ENCODE measurements at regions not wholly inside any gene's neighbourhood (a gene's known extent, or its start where the extent isn't known, plus 50 kb on each side); places are given as distances from the start of the nearest gene placed in this dataset.

DNA sequence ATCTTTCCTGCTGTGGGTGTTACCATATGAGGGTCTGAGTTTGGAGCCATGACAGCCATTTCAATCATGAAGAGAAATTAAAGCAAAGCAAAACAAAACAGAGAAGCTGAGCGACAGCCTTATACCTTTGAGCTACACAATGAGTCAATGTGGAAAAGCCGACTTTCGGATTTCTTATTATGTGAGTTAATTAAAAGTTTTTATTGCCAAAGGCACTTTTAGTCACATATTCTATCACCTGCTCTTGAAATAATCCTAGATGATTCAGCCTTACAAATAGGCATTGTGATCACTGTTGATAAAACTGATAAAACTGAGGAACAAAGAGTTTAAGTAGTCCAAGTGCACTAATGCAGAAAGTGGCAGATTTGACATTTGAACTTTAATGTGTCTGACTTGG, 381.9 kb upstream of the TENM4 start (continued):
- TF ChIP-seq, protein P1, sequence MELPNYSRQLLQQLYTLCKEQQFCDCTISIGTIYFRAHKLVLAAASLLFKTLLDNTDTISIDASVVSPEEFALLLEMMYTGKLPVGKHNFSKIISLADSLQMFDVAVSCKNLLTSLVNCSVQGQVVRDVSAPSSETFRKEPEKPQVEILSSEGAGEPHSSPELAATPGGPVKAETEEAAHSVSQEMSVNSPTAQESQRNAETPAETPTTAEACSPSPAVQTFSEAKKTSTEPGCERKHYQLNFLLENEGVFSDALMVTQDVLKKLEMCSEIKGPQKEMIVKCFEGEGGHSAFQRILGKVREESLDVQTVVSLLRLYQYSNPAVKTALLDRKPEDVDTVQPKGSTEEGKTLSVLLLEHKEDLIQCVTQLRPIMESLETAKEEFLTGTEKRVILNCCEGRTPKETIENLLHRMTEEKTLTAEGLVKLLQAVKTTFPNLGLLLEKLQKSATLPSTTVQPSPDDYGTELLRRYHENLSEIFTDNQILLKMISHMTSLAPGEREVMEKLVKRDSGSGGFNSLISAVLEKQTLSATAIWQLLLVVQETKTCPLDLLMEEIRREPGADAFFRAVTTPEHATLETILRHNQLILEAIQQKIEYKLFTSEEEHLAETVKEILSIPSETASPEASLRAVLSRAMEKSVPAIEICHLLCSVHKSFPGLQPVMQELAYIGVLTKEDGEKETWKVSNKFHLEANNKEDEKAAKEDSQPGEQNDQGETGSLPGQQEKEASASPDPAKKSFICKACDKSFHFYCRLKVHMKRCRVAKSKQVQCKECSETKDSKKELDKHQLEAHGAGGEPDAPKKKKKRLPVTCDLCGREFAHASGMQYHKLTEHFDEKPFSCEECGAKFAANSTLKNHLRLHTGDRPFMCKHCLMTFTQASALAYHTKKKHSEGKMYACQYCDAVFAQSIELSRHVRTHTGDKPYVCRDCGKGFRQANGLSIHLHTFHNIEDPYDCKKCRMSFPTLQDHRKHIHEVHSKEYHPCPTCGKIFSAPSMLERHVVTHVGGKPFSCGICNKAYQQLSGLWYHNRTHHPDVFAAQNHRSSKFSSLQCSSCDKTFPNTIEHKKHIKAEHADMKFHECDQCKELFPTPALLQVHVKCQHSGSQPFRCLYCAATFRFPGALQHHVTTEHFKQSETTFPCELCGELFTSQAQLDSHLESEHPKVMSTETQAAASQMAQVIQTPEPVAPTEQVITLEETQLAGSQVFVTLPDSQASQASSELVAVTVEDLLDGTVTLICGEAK (IDR thresholded peaks at IDR 0.05; ENCODE audit: borderline replicate concordance): no peak
- no peak for TF ChIP-seq YBX1 (IDR thresholded peaks at IDR 0.05)

DNA sequence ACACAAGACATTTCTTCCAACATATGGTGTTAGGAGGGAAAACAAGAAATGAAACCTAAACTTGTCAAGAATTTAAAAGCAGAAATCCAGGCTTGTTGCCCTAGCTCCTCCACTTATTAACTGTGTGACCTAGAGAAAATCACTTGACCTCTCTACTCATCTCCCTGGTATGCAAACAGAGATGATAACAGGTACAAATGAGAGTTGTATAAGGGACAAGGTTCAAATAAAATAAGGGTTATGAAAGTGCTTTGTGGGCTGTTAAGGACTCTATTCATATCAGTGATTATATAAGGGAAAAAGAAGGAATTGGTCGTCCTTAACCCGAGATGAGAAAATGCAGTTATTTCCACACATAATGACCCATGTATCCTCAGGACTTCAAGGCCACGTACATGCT, 372.7 kb upstream of the TENM4 start:
- Histone ChIP-seq H3K9me3 (replicated peaks; ENCODE audit: control insufficient read depth, insufficient read depth, low read length) (no peaks in the 10 kb centered on the region), H3K27ac (ENCODE audit: control insufficient read depth, insufficient read depth) (no peak overlapping the region), H3K4me1 (ENCODE audit: control insufficient read depth, insufficient read depth, low read length) (no peaks in the 10 kb centered on the region), H4K20me1 (ENCODE audit: control insufficient read depth, insufficient read depth) (no peaks in the 10 kb centered on the region), H3K9ac (ENCODE audit: control insufficient read depth, insufficient read depth, low read length) (no peak overlapping the region), H3K4me3 (no peak overlapping the region), H3K36me3 (ENCODE audit: control insufficient read depth in 2 of 2, insufficient read depth in 2 of 2, low read length in 1 of 2) (no peaks in the 10 kb centered on the region), H3K27me3 (replicated peaks in 1 of 2; ENCODE audit: control insufficient read depth in 2 of 2, insufficient read depth in 2 of 2, low read length in 1 of 2) (no peaks in the 10 kb centered on the region), H3K4me2 (ENCODE audit: control insufficient read depth, insufficient read depth) (no peak overlapping the region), H3K79me2 (ENCODE audit: control insufficient read depth, insufficient read depth, low read length) (no peaks in the 10 kb centered on the region), H2AFZ (ENCODE audit: control insufficient read depth, low read depth, low read length) (no peak overlapping the region)
- ATAC-seq (no peak), FAIRE-seq (no peak), DNase-seq (ENCODE audit: low read depth, low spot score) (no peak)
- BruUV-seq (replicated peaks): no TSS peak
- POLR2A ChIA-PET: no interaction called here
- CTCF ChIA-PET: no interaction called here
- WGBS (ENCODE audit: insufficient coverage, insufficient replicate concordance, low lambda C conversion rate, missing lambda C conversion rate): 17% methylated on average over 3 of the region's 3 CpGs
- in situ Hi-C loops (cut with MboI) (no loop called here), intact Hi-C loops (cut with micrococcal nuclease; ENCODE audit: unreplicated experiment) (no loop called here)
- SMC1A ChIA-PET (ENCODE audit: uncharacterized antibody, unreplicated experiment): no interaction called here
- RAD21 ChIA-PET (ENCODE audit: unreplicated experiment): no interaction called here
- TF ChIP-seq, protein P2, sequence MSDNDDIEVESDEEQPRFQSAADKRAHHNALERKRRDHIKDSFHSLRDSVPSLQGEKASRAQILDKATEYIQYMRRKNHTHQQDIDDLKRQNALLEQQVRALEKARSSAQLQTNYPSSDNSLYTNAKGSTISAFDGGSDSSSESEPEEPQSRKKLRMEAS (IDR thresholded peaks at IDR 0.05; ENCODE audit: low read depth, low read length): no peak
- TF ChIP-seq, protein P3, sequence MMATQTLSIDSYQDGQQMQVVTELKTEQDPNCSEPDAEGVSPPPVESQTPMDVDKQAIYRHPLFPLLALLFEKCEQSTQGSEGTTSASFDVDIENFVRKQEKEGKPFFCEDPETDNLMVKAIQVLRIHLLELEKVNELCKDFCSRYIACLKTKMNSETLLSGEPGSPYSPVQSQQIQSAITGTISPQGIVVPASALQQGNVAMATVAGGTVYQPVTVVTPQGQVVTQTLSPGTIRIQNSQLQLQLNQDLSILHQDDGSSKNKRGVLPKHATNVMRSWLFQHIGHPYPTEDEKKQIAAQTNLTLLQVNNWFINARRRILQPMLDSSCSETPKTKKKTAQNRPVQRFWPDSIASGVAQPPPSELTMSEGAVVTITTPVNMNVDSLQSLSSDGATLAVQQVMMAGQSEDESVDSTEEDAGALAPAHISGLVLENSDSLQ (IDR thresholded peaks at IDR 0.05): no peak
- no peak for TF ChIP-seq CHD2 (IDR thresholded peaks at IDR 0.05; ENCODE audit: borderline replicate concordance, low read depth, low read length)
- TF ChIP-seq ATF7 (IDR thresholded peaks at IDR 0.05; ENCODE audit: low read depth): no peak
- TF ChIP-seq RAD21 (IDR thresholded peaks at IDR 0.05; ENCODE audit: insufficient read depth, low read depth, low read length): no peak
- TF ChIP-seq BCL11A (IDR thresholded peaks at IDR 0.05; ENCODE audit: low read depth, low read length): no peak
- TF ChIP-seq, protein P4, sequence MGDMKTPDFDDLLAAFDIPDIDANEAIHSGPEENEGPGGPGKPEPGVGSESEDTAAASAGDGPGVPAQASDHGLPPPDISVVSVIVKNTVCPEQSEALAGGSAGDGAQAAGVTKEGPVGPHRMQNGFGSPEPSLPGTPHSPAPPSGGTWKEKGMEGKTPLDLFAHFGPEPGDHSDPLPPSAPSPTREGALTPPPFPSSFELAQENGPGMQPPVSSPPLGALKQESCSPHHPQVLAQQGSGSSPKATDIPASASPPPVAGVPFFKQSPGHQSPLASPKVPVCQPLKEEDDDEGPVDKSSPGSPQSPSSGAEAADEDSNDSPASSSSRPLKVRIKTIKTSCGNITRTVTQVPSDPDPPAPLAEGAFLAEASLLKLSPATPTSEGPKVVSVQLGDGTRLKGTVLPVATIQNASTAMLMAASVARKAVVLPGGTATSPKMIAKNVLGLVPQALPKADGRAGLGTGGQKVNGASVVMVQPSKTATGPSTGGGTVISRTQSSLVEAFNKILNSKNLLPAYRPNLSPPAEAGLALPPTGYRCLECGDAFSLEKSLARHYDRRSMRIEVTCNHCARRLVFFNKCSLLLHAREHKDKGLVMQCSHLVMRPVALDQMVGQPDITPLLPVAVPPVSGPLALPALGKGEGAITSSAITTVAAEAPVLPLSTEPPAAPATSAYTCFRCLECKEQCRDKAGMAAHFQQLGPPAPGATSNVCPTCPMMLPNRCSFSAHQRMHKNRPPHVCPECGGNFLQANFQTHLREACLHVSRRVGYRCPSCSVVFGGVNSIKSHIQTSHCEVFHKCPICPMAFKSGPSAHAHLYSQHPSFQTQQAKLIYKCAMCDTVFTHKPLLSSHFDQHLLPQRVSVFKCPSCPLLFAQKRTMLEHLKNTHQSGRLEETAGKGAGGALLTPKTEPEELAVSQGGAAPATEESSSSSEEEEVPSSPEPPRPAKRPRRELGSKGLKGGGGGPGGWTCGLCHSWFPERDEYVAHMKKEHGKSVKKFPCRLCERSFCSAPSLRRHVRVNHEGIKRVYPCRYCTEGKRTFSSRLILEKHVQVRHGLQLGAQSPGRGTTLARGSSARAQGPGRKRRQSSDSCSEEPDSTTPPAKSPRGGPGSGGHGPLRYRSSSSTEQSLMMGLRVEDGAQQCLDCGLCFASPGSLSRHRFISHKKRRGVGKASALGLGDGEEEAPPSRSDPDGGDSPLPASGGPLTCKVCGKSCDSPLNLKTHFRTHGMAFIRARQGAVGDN (IDR thresholded peaks at IDR 0.05): no peak
- no peak for TF ChIP-seq ZZZ3 (IDR thresholded peaks at IDR 0.05; ENCODE audit: control insufficient read depth, insufficient read length, low read depth)
- TF ChIP-seq EZH2 (IDR thresholded peaks at IDR 0.05; ENCODE audit: borderline replicate concordance, control insufficient read depth, low read depth, low read length): no peak
- TF ChIP-seq ZBED1 (IDR thresholded peaks at IDR 0.05; ENCODE audit: borderline replicate concordance): no peak
- TF ChIP-seq WRNIP1 (IDR thresholded peaks at IDR 0.05; ENCODE audit: borderline replicate concordance, low read depth, low read length): no peak
